A549 (cell line): ENCODE measurements at regions not wholly inside any gene's neighbourhood (a gene's known extent, or its start where the extent isn't known, plus 50 kb on each side); places are given as distances from the start of the nearest gene placed in this dataset.

Experiments
- ATAC-seq, 2 experiments: fragments of 200-7000 bp in 1 of 2; fragments of >200 bp in 1 of 2; cut with Nextera tagmentation in 1 of 2; cut with Tn5 transposase in 1 of 2; 3 replicates each; pipeline versions ENCODE4 v1.8.0 to v1.9.1; 2018 to 2020; ENCODE audit warnings: mild to moderate bottlenecking in 1 of 2, moderate library complexity in 1 of 2
- CTCF ChIA-PET: fragments of 300-600 bp; sonication (Branson Sonifier 250); formaldehyde crosslinking; extraction: SDS; loops from one replicate; lab custom pipeline; 2021; ENCODE audit warnings: antibody characterized with exemption, inconsistent platforms; lab: Yijun Ruan, JAX
- POLR2A ChIA-PET: fragments of 350-600 bp; formaldehyde crosslinking; extraction: SDS; loops from one replicate; lab custom pipeline; 2021; ENCODE audit warnings: antibody characterized with exemption, inconsistent platforms; lab: Yijun Ruan, JAX
- DNase-seq, 2 experiments: peaks; one replicate each; pipeline versions ENCODE4 v3.0.0 to v3.0.0-alpha.2; 2011 to 2016; ENCODE audit warnings: low read depth in 1 of 2, low spot score in 1 of 2
- FAIRE-seq: peaks from 2 replicates; lab custom pipeline; 2011; peaks lifted over from hg19 to GRCh38; lab: Jason Lieb, UNC
- H3K27ac ChIP-seq, 2 experiments: fragments of >200 bp; sonication (Bioruptor Twin); formaldehyde crosslinking; 3 replicates each; pipeline ENCODE4 v1.5.1; 2016 to 2017
- H3K4me1 ChIP-seq: fragments of >200 bp; sonication (Bioruptor Twin); formaldehyde crosslinking; 3 replicates; pipeline ENCODE4 v1.6.1; 2016
- H3K4me2 ChIP-seq: fragments of >200 bp; sonication (Bioruptor Twin); formaldehyde crosslinking; 3 replicates; pipeline ENCODE4 v1.6.1; 2016
- H3K4me3 ChIP-seq: fragments of >200 bp; sonication (Bioruptor Twin); formaldehyde crosslinking; 3 replicates; pipeline ENCODE4 v1.5.1; 2016
- H3K9me3 ChIP-seq: fragments of >200 bp; sonication (Bioruptor Twin); formaldehyde crosslinking; 3 replicates; pipeline ENCODE4 v1.6.1; 2016
- BHLHE40 ChIP-seq: IDR thresholded peaks from 2 replicates; pipeline ENCODE4 v1.6.1; 2012; ENCODE audit warnings: low read depth, low read length, inconsistent platforms
- CEBPB ChIP-seq, 2 experiments: fragments of >200 bp in 1 of 2; sonication (Bioruptor Twin) in 1 of 2; formaldehyde crosslinking in 1 of 2; IDR thresholded peaks; 2 replicates each; pipeline ENCODE4 v1.6.1; 2012 to 2016
- E2F6 ChIP-seq: IDR thresholded peaks from 2 replicates; pipeline ENCODE4 v1.6.1; 2012; ENCODE audit warnings: low read depth, borderline replicate concordance
- EHMT2 ChIP-seq: fragments of 200-600 bp; sonication (generic); IDR thresholded peaks from 2 replicates; pipeline ENCODE4 v1.6.1; 2016; ENCODE audit warnings: antibody characterized with exemption, low read depth, mild to moderate bottlenecking, moderate library complexity
- FOSB ChIP-seq: fragments of 250-450 bp; sonication (Bioruptor Pico); IDR thresholded peaks from 2 replicates; pipeline ENCODE4 v1.5.0; 2020; ENCODE audit warnings: mild to moderate bottlenecking, moderate library complexity
- FOSL2 ChIP-seq, 2 experiments: fragments of 450-650 bp in 1 of 2; fragments of >200 bp in 1 of 2; sonication (Bioruptor Twin) in 1 of 2; formaldehyde crosslinking; IDR thresholded peaks; 2 replicates each; pipeline versions ENCODE4 v1.5.0 to v1.6.1; 2016 to 2020; ENCODE audit warnings: mild to moderate bottlenecking in 1 of 2, moderate library complexity in 1 of 2
- FOXS1 ChIP-seq: fragments of 250-450 bp; sonication (Bioruptor Pico); IDR thresholded peaks from 2 replicates; pipeline ENCODE4 v1.5.0; 2020; ENCODE audit warnings: mild to moderate bottlenecking, moderate library complexity
- GATA3 ChIP-seq: IDR thresholded peaks from 2 replicates; pipeline ENCODE4 v1.6.1; 2012; ENCODE audit warnings: borderline replicate concordance
- HES2 ChIP-seq: fragments of >200 bp; sonication (Bioruptor Twin); formaldehyde crosslinking; IDR thresholded peaks from 2 replicates; pipeline ENCODE4 v1.6.1; 2016
- HEYL ChIP-seq: fragments of 250-450 bp; sonication (Bioruptor Pico); IDR thresholded peaks from 2 replicates; pipeline ENCODE4 v1.8.0; 2021; ENCODE audit warnings: mild to moderate bottlenecking, moderate library complexity
- HOXB5 ChIP-seq: fragments of 250-450 bp; sonication (Bioruptor Pico); IDR thresholded peaks from 2 replicates; pipeline ENCODE4 v1.5.0; 2020; ENCODE audit warnings: mild to moderate bottlenecking, moderate library complexity
- JUN ChIP-seq, 2 experiments: fragments of >200 bp; sonication (Bioruptor Twin); formaldehyde crosslinking; IDR thresholded peaks; 2 replicates in 1 of 2; 3 replicates in 1 of 2; pipeline ENCODE4 v1.6.1; 2016 to 2017
- JUNB ChIP-seq: fragments of >200 bp; sonication (Bioruptor Twin); formaldehyde crosslinking; IDR thresholded peaks from 2 replicates; pipeline ENCODE4 v1.6.1; 2016
- KDM1A ChIP-seq: fragments of 200-600 bp; sonication (generic); IDR thresholded peaks from 2 replicates; pipeline ENCODE4 v1.6.1; 2016; ENCODE audit warnings: low read depth, mild to moderate bottlenecking
- KDM5A ChIP-seq: fragments of 200-600 bp; sonication (generic); IDR thresholded peaks from 2 replicates; pipeline ENCODE4 v1.6.1; 2016; ENCODE audit warnings: antibody characterized with exemption, mild to moderate bottlenecking
- MYC ChIP-seq: IDR thresholded peaks from 2 replicates; pipeline ENCODE4 v1.6.1; 2012; ENCODE audit warnings: mild to moderate bottlenecking, inconsistent platforms, low read length, improper control_type of control experiment, borderline replicate concordance
- NR3C1 ChIP-seq: fragments of >200 bp; sonication (Bioruptor Twin); formaldehyde crosslinking; IDR thresholded peaks from 3 replicates; pipeline ENCODE4 v1.6.1; 2017
- PHF8 ChIP-seq: fragments of 200-600 bp; sonication (generic); IDR thresholded peaks from 2 replicates; pipeline ENCODE4 v1.6.1; 2016; ENCODE audit warnings: low read depth, mild to moderate bottlenecking, antibody characterized with exemption, moderate library complexity, borderline replicate concordance
- POLR2A ChIP-seq: IDR thresholded peaks from 2 replicates; pipeline ENCODE4 v1.6.1; 2012; ENCODE audit warnings: mild to moderate bottlenecking, low read length
- RAD21 ChIP-seq, 2 experiments: fragments of >200 bp in 1 of 2; sonication (Bioruptor Twin) in 1 of 2; formaldehyde crosslinking in 1 of 2; IDR thresholded peaks in 1 of 2; conservative IDR thresholded peaks in 1 of 2; 2 replicates in 1 of 2; 3 replicates in 1 of 2; pipeline ENCODE4 v1.6.1; 2012 to 2018; ENCODE audit warnings: inconsistent platforms in 1 of 2
- RFX5 ChIP-seq: fragments of 450-650 bp; IDR thresholded peaks from 2 replicates; pipeline ENCODE4 v1.7.1; 2014; ENCODE audit warnings: antibody characterized with exemption, mild to moderate bottlenecking, moderate library complexity
- TP53 ChIP-seq: fragments of 250-450 bp; sonication (Bioruptor Pico); IDR thresholded peaks from 2 replicates; pipeline ENCODE4 v1.5.0; 2021; ENCODE audit warnings: mild to moderate bottlenecking, moderate library complexity
- USF2 ChIP-seq: fragments of 450-650 bp; IDR thresholded peaks from 2 replicates; pipeline ENCODE4 v1.6.1; 2014; ENCODE audit warnings: antibody characterized with exemption
- ZC3H11A ChIP-seq: fragments of 450-650 bp; IDR thresholded peaks from 2 replicates; pipeline ENCODE4 v1.6.1; 2014; ENCODE audit warnings: antibody characterized with exemption, mild to moderate bottlenecking
- ZFP36 ChIP-seq: fragments of 450-650 bp; IDR thresholded peaks from 2 replicates; pipeline ENCODE4 v1.6.1; 2014; ENCODE audit warnings: borderline replicate concordance; ENCODE audit not compliant: partially characterized antibody
- ZNF302 ChIP-seq: fragments of 250-450 bp; sonication (Bioruptor Pico); IDR thresholded peaks from 2 replicates; pipeline ENCODE4 v1.9.0; 2021; ENCODE audit warnings: inconsistent platforms, mild to moderate bottlenecking, moderate library complexity
- ZSCAN20 ChIP-seq: fragments of 250-450 bp; sonication (Bioruptor Pico); IDR thresholded peaks from 2 replicates; pipeline ENCODE4 v1.8.0; 2022; ENCODE audit warnings: mild to moderate bottlenecking, moderate library complexity
- WGBS: methylation state at CpG from one replicate; pipeline ENCODE4 v1.1.6; 2017; ENCODE audit errors: missing lambda C conversion rate; 5-methylcytosine and 5-hydroxymethylcytosine counted together

- FAIRE-seq (no peak), DNase-seq (no peak), ATAC-seq (0 out of 6 replicates have a peak, but pooled peaks of 1 of the 2 experiments have one; percentile 14)
- CTCF ChIA-PET, result no interaction called here
- Histone ChIP-seq H3K4me1 (no peaks in the 10 kb centered on the region), H3K4me3 (no peak overlapping the region), H3K4me2 (no peak overlapping the region), H3K9me3 (no peaks in the 10 kb centered on the region), H3K27ac (no peak overlapping the region)
- WGBS, result 59% methylated on average over 17 of the region's 18 CpGs
- TF ChIP-seq PHF8 (no peak), EHMT2 (no peak), JUNB (no peak), BHLHE40 (no peak), TP53 (no peak), KDM1A (no peak), RAD21 (conservative IDR thresholded peaks at IDR 0.05 in 1 of 2, IDR thresholded peaks at IDR 0.05 in 1 of 2) (no peak), CEBPB (IDR thresholded peaks at IDR 0.05) (no peak), HOXB5 (CRISPR knock-in tag) (no peak), POLR2A (no peak), RFX5 (no peak), ZSCAN20 (CRISPR knock-in tag) (no peak), FOSL2 (IDR thresholded peaks at IDR 0.05) (no peak), FOSL2 (CRISPR knock-in tag; IDR thresholded peaks at IDR 0.05) (no peak), USF2 (no peak), GATA3 (no peak), JUN (IDR thresholded peaks at IDR 0.05) (no peak), E2F6 (no peak)
- POLR2A ChIA-PET, result no interaction called here
Observed at GRCh38 chr2:239507576-239508258, 106.9 kb upstream of the HDAC4 start.

DNA sequence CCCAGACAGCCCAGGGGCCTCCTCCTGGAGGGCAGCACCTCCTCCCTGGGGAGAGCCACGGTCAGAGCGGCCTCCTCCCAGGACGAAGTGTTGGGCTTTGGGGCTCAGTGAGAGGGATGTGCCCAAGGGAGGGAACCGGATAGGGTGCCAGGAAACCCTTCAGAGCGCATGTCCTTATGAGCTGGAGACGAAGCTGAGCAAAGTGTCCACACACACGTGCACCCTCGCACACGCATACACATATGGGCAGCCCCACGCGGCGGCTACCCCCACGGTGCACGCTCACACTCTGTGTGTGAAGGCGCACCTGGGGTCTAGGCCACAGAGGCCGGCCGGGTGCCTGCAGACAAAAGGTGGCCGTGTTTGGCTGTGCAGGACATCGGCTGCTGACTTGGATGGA is 106.1 kb upstream of the HDAC4 start:
- no peak for ATAC-seq
- POLR2A ChIA-PET, result no interaction called here

More for the DNA sequence above, 106.1 kb upstream of the HDAC4 start:
- H3K4me2 ChIP-seq, result no peak overlapping the region
- TF ChIP-seq JUNB, result no peak
- no peak for TF ChIP-seq ZNF302 (CRISPR knock-in tag)
- no peak for TF ChIP-seq ZFP36
- TF ChIP-seq CEBPB (IDR thresholded peaks at IDR 0.05), result no peak
- no peak for TF ChIP-seq TP53
- no peak for TF ChIP-seq ZC3H11A
- TF ChIP-seq FOXS1 (CRISPR knock-in tag), result no peak
- TF ChIP-seq MYC, result no peak
- TF ChIP-seq KDM5A, result no peak
- no peak for TF ChIP-seq NR3C1
- TF ChIP-seq HEYL (CRISPR knock-in tag), result no peak
- TF ChIP-seq E2F6, result no peak
- no peak for TF ChIP-seq HES2
- TF ChIP-seq EHMT2, result no peak
- no peak for TF ChIP-seq FOSB
- no peak for TF ChIP-seq PHF8
- TF ChIP-seq, all 56 proteins: peak for 0
- no peak overlapping the region for H3K27ac ChIP-seq
- no peaks in the 10 kb centered on the region for H3K9me3 ChIP-seq
- no peak overlapping the region for H3K4me3 ChIP-seq
- 65% methylated on average over 18 of the region's 19 CpGs for WGBS
- FAIRE-seq (no peak), DNase-seq (no peak)
- CTCF ChIA-PET, result no interaction called here
- no peaks in the 10 kb centered on the region for H3K4me1 ChIP-seq
